T-helper 1 cell (primary cell): ENCODE measurements at regions not wholly inside any gene's neighbourhood (a gene's known extent, or its start where the extent isn't known, plus 50 kb on each side); places are given as distances from the start of the nearest gene placed in this dataset.

ENCODE experiments used
- DNase-seq, 5 donors: peaks; one replicate each; pipeline ENCODE4 v3.0.0-alpha.2; 2012 to 2020

GRCh38 chr21:17889171-17889570, 70.0 kb upstream of the C21orf91 start:
- DNase-seq: no peak

GRCh38 chr21:17869115-17869514, 50.0 kb upstream of the C21orf91 start:
- DNase-seq: no peak
